ACC112 (cell line): ENCODE measurements at regions not wholly inside any gene's neighbourhood (a gene's known extent, or its start where the extent isn't known, plus 50 kb on each side); places are given as distances from the start of the nearest gene placed in this dataset.
"Not testable (repeated sequence)": the region's sequence is repeated elsewhere in the genome, so short reads cannot be mapped to it uniquely, and the experiment has no call there.

Source experiments
- H2AFZ ChIP-seq: fragments of 200-600 bp; sonication (generic); one replicate; pipeline ENCODE4 v1.6.0; 2017; ENCODE audit warnings: antibody characterized with exemption, low read length; ENCODE audit not compliant: unreplicated experiment
- H3K27ac ChIP-seq: fragments of 200-600 bp; sonication (generic); 2 replicates; pipeline ENCODE4 v1.5.1; 2014; ENCODE audit warnings: low read depth, mild to moderate bottlenecking, antibody characterized with exemption, low read length, moderate library complexity
- H3K27me3 ChIP-seq: fragments of 200-600 bp; sonication (generic); 2 replicates; pipeline ENCODE4 v1.6.1; 2014; ENCODE audit warnings: mild to moderate bottlenecking, antibody characterized with exemption, low read length, moderate library complexity, mixed read lengths; ENCODE audit not compliant: insufficient read depth
- H3K36me3 ChIP-seq: fragments of 200-600 bp; sonication (generic); 2 replicates; pipeline ENCODE4 v1.6.1; 2016; ENCODE audit warnings: mild to moderate bottlenecking, antibody characterized with exemption, low read length, moderate library complexity, mixed read lengths; ENCODE audit not compliant: insufficient read depth
- H3K4me1 ChIP-seq: fragments of 200-600 bp; sonication (generic); one replicate; pipeline ENCODE4 v1.6.1; 2016; ENCODE audit warnings: low read length, mixed read lengths; ENCODE audit not compliant: insufficient read depth, unreplicated experiment, control insufficient read depth
- H3K4me3 ChIP-seq: fragments of 200-600 bp; sonication (generic); 2 replicates; pipeline ENCODE4 v1.5.1; 2014; ENCODE audit warnings: mild to moderate bottlenecking, low read depth, low read length
- H3K79me2 ChIP-seq: fragments of 200-600 bp; sonication (generic); one replicate; pipeline ENCODE4 v1.6.0; 2016; ENCODE audit warnings: low read length; ENCODE audit not compliant: control insufficient read depth, unreplicated experiment, insufficient read depth

GRCh38 chr10:4246881-4247358 lies 461.9 kb upstream of the KLF6 start:
- Histone ChIP-seq H3K27me3 (no peaks in the 10 kb centered on the region), H3K79me2 (no peaks in the 10 kb centered on the region), H3K27ac (peak overlapping the region; percentile 99), H3K36me3 (no peaks in the 10 kb centered on the region), H3K4me3 (peak overlapping the region; percentile 46), H2AFZ (no peak overlapping the region), H3K4me1 (peaks cover 65% of the 10 kb centered on the region)

- H3K4me1 ChIP-seq, result peaks cover 70% of the 10 kb centered on the region
- no peak overlapping the region for H2AFZ ChIP-seq
- peak overlapping the region; percentile 69 for H3K4me3 ChIP-seq
- H3K79me2 ChIP-seq, result no peaks in the 10 kb centered on the region
- H3K36me3 ChIP-seq, result no peaks in the 10 kb centered on the region
- peak overlapping the region; percentile 99 for H3K27ac ChIP-seq
- no peaks in the 10 kb centered on the region for H3K27me3 ChIP-seq
Observed at GRCh38 chr10:4243651-4244050, 458.6 kb upstream of the KLF6 start.

- Histone ChIP-seq H3K27me3 (no peaks in the 10 kb centered on the region), H3K36me3 (no peaks in the 10 kb centered on the region), H3K4me1 (peaks cover 70% of the 10 kb centered on the region), H3K27ac (peak overlapping the region; percentile 99), H2AFZ (no peak overlapping the region), H3K4me3 (peak overlapping the region; percentile 69), H3K79me2 (no peaks in the 10 kb centered on the region)
Observed at GRCh38 chr10:4243169-4243568, 458.2 kb upstream of the KLF6 start.

- peak overlapping the region; percentile 99 for H3K27ac ChIP-seq
- H3K4me3 ChIP-seq, result peak overlapping the region; percentile 69
Observed at GRCh38 chr10:4242561-4243035, 457.6 kb upstream of the KLF6 start.

GRCh38 chr10:4241724-4242345 lies 456.8 kb upstream of the KLF6 start:
- H3K79me2 ChIP-seq, result no peaks in the 10 kb centered on the region
- H2AFZ ChIP-seq, result peak overlapping the region; percentile 10
- H3K4me1 ChIP-seq, result peaks cover 63% of the 10 kb centered on the region
- H3K27me3 ChIP-seq, result no peaks in the 10 kb centered on the region
- peak overlapping the region; percentile 99 for H3K27ac ChIP-seq
- H3K36me3 ChIP-seq, result no peaks in the 10 kb centered on the region
- H3K4me3 ChIP-seq, result peak overlapping the region; percentile 69

More at GRCh38 chr10:4242561-4243035, 457.6 kb upstream of the KLF6 start:
- Histone ChIP-seq H3K27me3 (no peaks in the 10 kb centered on the region), H3K4me1 (peaks cover 69% of the 10 kb centered on the region), H3K79me2 (no peaks in the 10 kb centered on the region), H3K36me3 (no peaks in the 10 kb centered on the region), H2AFZ (peak overlapping the region; percentile 7)

- H2AFZ ChIP-seq, result no peak overlapping the region
- H3K79me2 ChIP-seq, result no peaks in the 10 kb centered on the region
- H3K27me3 ChIP-seq, result no peaks in the 10 kb centered on the region
- peak overlapping the region; percentile 99 for H3K27ac ChIP-seq
- H3K4me3 ChIP-seq, result peak overlapping the region; percentile 69
- no peaks in the 10 kb centered on the region for H3K36me3 ChIP-seq
- H3K4me1 ChIP-seq, result peaks cover 52% of the 10 kb centered on the region
Observed at GRCh38 chr10:4240608-4241197, 455.7 kb upstream of the KLF6 start.

GRCh38 chr10:4239186-4239585 lies 454.2 kb upstream of the KLF6 start:
- Histone ChIP-seq H2AFZ (no peak overlapping the region), H3K79me2 (no peaks in the 10 kb centered on the region), H3K36me3 (no peaks in the 10 kb centered on the region), H3K27me3 (no peaks in the 10 kb centered on the region), H3K4me1 (peaks cover 37% of the 10 kb centered on the region), H3K4me3 (no peak overlapping the region), H3K27ac (no peak overlapping the region)

- H3K27me3 ChIP-seq, H3K4me3 ChIP-seq, H3K79me2 ChIP-seq, H3K36me3 ChIP-seq, H2AFZ ChIP-seq, H3K27ac ChIP-seq: not testable (repeated sequence)
- H3K4me1 ChIP-seq, result peaks cover 17% of the 10 kb centered on the region
Observed at GRCh38 chr10:4236905-4237304, 451.9 kb upstream of the KLF6 start.

GRCh38 chr10:4234661-4235060 lies 449.7 kb upstream of the KLF6 start:
- Histone ChIP-seq H3K4me1 (no peaks in the 10 kb centered on the region), H2AFZ (no peak overlapping the region), H3K36me3 (no peaks in the 10 kb centered on the region), H3K79me2 (no peaks in the 10 kb centered on the region), H3K27ac (no peak overlapping the region), H3K4me3 (no peak overlapping the region), H3K27me3 (no peaks in the 10 kb centered on the region)

GRCh38 chr10:4231439-4231838 lies 446.4 kb upstream of the KLF6 start:
- no peak overlapping the region for H2AFZ ChIP-seq
- H3K36me3 ChIP-seq, result no peaks in the 10 kb centered on the region

GRCh38 chr10:4230036-4230435 lies 445.0 kb upstream of the KLF6 start:
- Histone ChIP-seq H3K4me3 (no peak overlapping the region), H3K27ac (no peak overlapping the region), H3K4me1 (no peaks in the 10 kb centered on the region), H3K79me2 (no peaks in the 10 kb centered on the region), H3K36me3 (no peaks in the 10 kb centered on the region), H2AFZ (no peak overlapping the region), H3K27me3 (no peaks in the 10 kb centered on the region)

More at GRCh38 chr10:4231439-4231838, 446.4 kb upstream of the KLF6 start:
- no peak overlapping the region for H3K4me3 ChIP-seq
- no peaks in the 10 kb centered on the region for H3K4me1 ChIP-seq
- no peaks in the 10 kb centered on the region for H3K27me3 ChIP-seq
- no peak overlapping the region for H3K27ac ChIP-seq
- H3K79me2 ChIP-seq, result no peaks in the 10 kb centered on the region
